Activated CD4-positive, alpha-beta memory T cell treated with anti-CD3 and anti-CD28 coated beads, Interleukin-2, amount 10 ng/mL, durations not matched to agents 7 days and 5 days (primary cell): ENCODE measurements at regions not wholly inside any gene's neighbourhood (a gene's known extent, or its start where the extent isn't known, plus 50 kb on each side); places are given as distances from the start of the nearest gene placed in this dataset.

Experiments used
- CTCF ChIA-PET: fragments of 350-600 bp; sonication (Branson Sonifier 250); formaldehyde crosslinking; loops from one replicate; lab custom pipeline; 2021; ENCODE audit warnings: antibody characterized with exemption, inconsistent platforms; lab: Charles Lee
- POLR2A ChIA-PET: fragments of 350-600 bp; sonication (Branson Sonifier 250); formaldehyde crosslinking; loops from one replicate; lab custom pipeline; 2021; ENCODE audit warnings: antibody characterized with exemption; lab: Charles Lee
- DNase-seq: peaks from one replicate; pipeline ENCODE4 v3.0.0-alpha.2; 2020
- H3K27ac Mint-ChIP-seq: one replicate; pipeline ENCODE4 v1.8.0; 2021; ENCODE audit warnings: mild to moderate bottlenecking, mixed read lengths
- H3K27me3 Mint-ChIP-seq: one replicate; pipeline ENCODE4 v1.8.0; 2021; ENCODE audit warnings: mixed read lengths
- H3K36me3 Mint-ChIP-seq: one replicate; pipeline ENCODE4 v1.8.0; 2021; ENCODE audit warnings: low read depth, mixed read lengths
- H3K4me1 Mint-ChIP-seq: one replicate; pipeline ENCODE4 v1.8.0; 2021; ENCODE audit warnings: mixed read lengths
- H3K4me3 Mint-ChIP-seq: one replicate; pipeline ENCODE4 v1.8.0; 2021; ENCODE audit warnings: mild to moderate bottlenecking, mixed read lengths
- H3K9me3 Mint-ChIP-seq: one replicate; pipeline ENCODE4 v1.8.0; 2021; ENCODE audit warnings: mixed read lengths

DNA sequence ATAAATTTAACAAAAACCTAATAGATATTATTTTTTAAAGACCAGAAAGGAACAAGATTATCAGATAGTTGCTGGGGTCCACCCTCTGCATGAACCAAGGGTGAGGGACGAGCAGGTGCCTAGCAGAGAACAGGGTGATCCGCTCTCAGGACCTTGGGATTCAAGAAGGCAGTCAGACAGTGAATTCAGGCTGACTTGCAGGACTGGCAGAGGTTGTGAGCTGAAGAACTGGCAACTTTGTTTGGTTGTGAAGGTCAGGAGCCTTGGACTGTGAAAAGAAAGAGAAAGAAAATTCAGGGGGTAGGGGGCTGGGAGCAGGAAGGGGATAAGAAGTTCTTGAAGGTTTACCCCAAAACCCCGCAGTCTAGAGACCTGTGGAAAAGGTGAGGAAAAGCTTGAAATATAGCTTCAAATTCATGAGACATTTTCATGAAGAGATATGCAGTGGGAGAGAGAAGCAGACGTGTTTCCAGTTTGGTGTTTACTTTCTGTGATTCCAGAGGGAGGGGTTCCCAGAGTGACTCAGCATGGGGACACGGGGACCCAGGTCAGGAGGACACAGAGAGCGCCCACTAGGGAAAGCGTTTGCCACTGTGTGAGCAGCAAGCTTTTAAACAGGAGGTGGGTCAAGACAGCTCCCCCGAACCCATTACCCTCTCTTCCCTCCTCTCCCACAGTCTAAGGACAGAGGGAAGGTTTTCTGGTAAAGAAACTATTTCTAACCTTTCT, 217.2 kb upstream of the UMPS start:
- H3K4me3 Mint-ChIP-seq, result no peak overlapping the region
- ChIA-PET CTCF (no interaction called here), POLR2A (no interaction called here)
- no peaks in the 10 kb centered on the region for H3K4me1 Mint-ChIP-seq
- H3K9me3 Mint-ChIP-seq, result no peaks in the 10 kb centered on the region
- H3K27ac Mint-ChIP-seq, result no peak overlapping the region
- H3K36me3 Mint-ChIP-seq, result no peaks in the 10 kb centered on the region
- H3K27me3 Mint-ChIP-seq, result peaks cover 37% of the 10 kb centered on the region
- no peak for DNase-seq

GRCh38 chr3:124513610-124513997, 216.6 kb upstream of the UMPS start:
- H3K27me3 Mint-ChIP-seq, result peaks cover 36% of the 10 kb centered on the region
- H3K36me3 Mint-ChIP-seq, result no peaks in the 10 kb centered on the region
- DNase-seq, result no peak
- H3K27ac Mint-ChIP-seq, result no peak overlapping the region
- ChIA-PET POLR2A (no interaction called here), CTCF (no interaction called here)
- H3K4me1 Mint-ChIP-seq, result no peaks in the 10 kb centered on the region
- no peaks in the 10 kb centered on the region for H3K9me3 Mint-ChIP-seq
- H3K4me3 Mint-ChIP-seq, result no peak overlapping the region

DNA sequence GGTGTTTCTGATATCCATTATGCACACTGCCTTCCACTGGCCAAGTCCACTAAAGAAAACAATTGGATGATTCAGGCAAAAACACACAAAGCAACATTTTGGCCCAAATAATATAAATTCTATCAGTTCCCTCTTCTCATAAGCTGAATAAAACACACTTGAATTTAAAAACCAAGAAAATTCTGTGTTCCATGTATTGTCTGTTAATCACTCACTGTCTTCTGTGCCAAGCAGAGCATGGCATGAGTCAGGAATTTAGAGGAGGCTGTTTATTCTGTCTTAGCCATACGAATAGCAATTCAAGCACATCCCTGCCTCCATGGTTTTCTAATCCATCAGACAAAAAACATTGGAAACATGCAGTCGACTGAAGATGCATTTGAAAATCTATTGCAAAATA, 215.6 kb upstream of the UMPS start:
- H3K27me3 Mint-ChIP-seq, result peaks cover 37% of the 10 kb centered on the region
- POLR2A ChIA-PET, result no interaction called here
- CTCF ChIA-PET, result no interaction called here
- no peaks in the 10 kb centered on the region for H3K36me3 Mint-ChIP-seq
- H3K4me1 Mint-ChIP-seq, result no peaks in the 10 kb centered on the region
- no peak for DNase-seq
- H3K9me3 Mint-ChIP-seq, result no peaks in the 10 kb centered on the region
- no peak overlapping the region for H3K4me3 Mint-ChIP-seq
- H3K27ac Mint-ChIP-seq, result no peak overlapping the region

- H3K9me3 Mint-ChIP-seq, result no peaks in the 10 kb centered on the region
- H3K4me3 Mint-ChIP-seq, result no peak overlapping the region
- no peaks in the 10 kb centered on the region for H3K36me3 Mint-ChIP-seq
- DNase-seq, result no peak
- H3K27ac Mint-ChIP-seq, result no peak overlapping the region
- no peaks in the 10 kb centered on the region for H3K4me1 Mint-ChIP-seq
- H3K27me3 Mint-ChIP-seq, result peaks cover 31% of the 10 kb centered on the region
- ChIA-PET CTCF (no interaction called here), POLR2A (no interaction called here)
Measured at GRCh38 chr3:124516333-124516732, 213.9 kb upstream of the UMPS start.

GRCh38 chr3:124517306-124517705, 212.9 kb upstream of the UMPS start:
- Mint-ChIP-seq H3K4me1 (no peaks in the 10 kb centered on the region), H3K9me3 (no peaks in the 10 kb centered on the region), H3K4me3 (no peak overlapping the region), H3K27ac (no peak overlapping the region), H3K27me3 (peaks cover 28% of the 10 kb centered on the region), H3K36me3 (no peaks in the 10 kb centered on the region)
- ChIA-PET POLR2A (no interaction called here), CTCF (no interaction called here)
- DNase-seq, result no peak

GRCh38 chr3:124518350-124518749, 211.9 kb upstream of the UMPS start:
- no peak overlapping the region for H3K4me3 Mint-ChIP-seq
- no peaks in the 10 kb centered on the region for H3K9me3 Mint-ChIP-seq
- CTCF ChIA-PET, result no interaction called here
- no peak for DNase-seq
- POLR2A ChIA-PET, result no interaction called here
- no peak overlapping the region for H3K27ac Mint-ChIP-seq
- no peaks in the 10 kb centered on the region for H3K4me1 Mint-ChIP-seq
- H3K27me3 Mint-ChIP-seq, result peaks cover 26% of the 10 kb centered on the region
- H3K36me3 Mint-ChIP-seq, result no peaks in the 10 kb centered on the region

DNA sequence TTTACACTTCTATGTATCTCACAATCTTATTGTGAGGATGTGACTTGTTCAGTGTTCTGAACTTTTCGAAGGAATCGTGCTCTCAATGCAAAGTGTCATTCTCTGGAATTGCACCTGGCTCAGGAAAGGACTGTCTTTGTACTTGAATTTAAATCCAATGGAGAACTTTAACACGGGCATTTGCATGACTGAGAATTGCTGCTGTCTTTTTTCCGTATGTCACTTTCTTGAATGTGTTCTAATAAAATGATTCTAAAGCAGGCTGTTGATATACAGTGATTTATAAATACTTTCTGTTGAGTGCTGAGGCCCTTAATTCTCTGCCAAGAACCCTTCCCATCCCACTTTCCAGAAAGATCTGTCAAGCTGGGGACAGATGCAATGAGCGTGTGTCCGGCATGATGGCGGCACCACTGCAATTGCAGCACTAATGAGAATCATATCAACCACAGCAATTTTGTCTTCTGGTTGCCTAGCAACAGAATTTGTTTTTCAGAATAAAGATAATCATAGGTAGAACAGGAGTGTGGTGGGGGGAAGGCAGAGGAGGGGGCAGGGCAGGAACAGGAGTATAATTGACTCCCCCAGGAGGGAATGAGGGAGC, 210.6 kb upstream of the UMPS start:
- H3K4me3 Mint-ChIP-seq, result no peak overlapping the region
- H3K27me3 Mint-ChIP-seq, result peaks cover 27% of the 10 kb centered on the region
- no peaks in the 10 kb centered on the region for H3K4me1 Mint-ChIP-seq
- no peak for DNase-seq
- ChIA-PET POLR2A (no interaction called here), CTCF (no interaction called here)
- H3K9me3 Mint-ChIP-seq, result no peaks in the 10 kb centered on the region
- H3K36me3 Mint-ChIP-seq, result no peaks in the 10 kb centered on the region
- H3K27ac Mint-ChIP-seq, result no peak overlapping the region

DNA sequence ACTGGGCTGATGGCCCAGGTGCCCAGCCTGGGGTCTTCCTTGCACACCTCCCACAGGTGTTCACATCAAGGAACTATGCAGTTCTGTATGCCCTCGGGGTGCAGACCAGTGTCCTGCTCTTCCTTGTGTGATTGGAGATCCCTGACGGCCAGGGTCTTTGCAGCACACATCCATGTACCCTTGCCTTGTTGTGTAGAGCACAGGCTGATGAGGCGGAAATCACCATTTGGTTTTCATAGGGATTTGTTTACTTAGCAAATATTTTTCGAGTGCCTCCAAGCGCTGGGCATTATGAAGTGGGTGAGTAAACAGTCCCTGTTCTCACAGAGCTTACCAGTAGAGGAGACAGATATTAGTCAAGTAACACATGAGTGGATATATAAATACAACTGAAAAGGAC, 209.3 kb upstream of the UMPS start:
- POLR2A ChIA-PET, result no interaction called here
- Mint-ChIP-seq H3K27me3 (peaks cover 26% of the 10 kb centered on the region), H3K4me3 (no peak overlapping the region), H3K27ac (no peak overlapping the region), H3K4me1 (no peaks in the 10 kb centered on the region), H3K9me3 (no peaks in the 10 kb centered on the region), H3K36me3 (no peaks in the 10 kb centered on the region)
- CTCF ChIA-PET, result no interaction called here
- DNase-seq, result no peak

- ChIA-PET CTCF (no interaction called here), POLR2A (no interaction called here)
- H3K27ac Mint-ChIP-seq, result no peak overlapping the region
- H3K4me1 Mint-ChIP-seq, result no peaks in the 10 kb centered on the region
- H3K36me3 Mint-ChIP-seq, result no peaks in the 10 kb centered on the region
- H3K4me3 Mint-ChIP-seq, result no peak overlapping the region
- peaks cover 24% of the 10 kb centered on the region for H3K27me3 Mint-ChIP-seq
- H3K9me3 Mint-ChIP-seq, result no peaks in the 10 kb centered on the region
- DNase-seq, result no peak
Measured at GRCh38 chr3:124522082-124522625, 208.1 kb upstream of the UMPS start.

GRCh38 chr3:124526601-124527000, 203.7 kb upstream of the UMPS start:
- no peak overlapping the region for H3K27ac Mint-ChIP-seq

GRCh38 chr3:124529826-124530571, 200.3 kb upstream of the UMPS start:
- DNase-seq, result no peak
- no peaks in the 10 kb centered on the region for H3K4me1 Mint-ChIP-seq
- H3K4me3 Mint-ChIP-seq, result no peak overlapping the region
- ChIA-PET POLR2A (no interaction called here), CTCF (no interaction called here)
- H3K27ac Mint-ChIP-seq, result no peak overlapping the region
- H3K27me3 Mint-ChIP-seq, result peaks cover 33% of the 10 kb centered on the region
- no peaks in the 10 kb centered on the region for H3K9me3 Mint-ChIP-seq
- H3K36me3 Mint-ChIP-seq, result no peaks in the 10 kb centered on the region

More at GRCh38 chr3:124526601-124527000, 203.7 kb upstream of the UMPS start:
- Mint-ChIP-seq H3K36me3 (no peaks in the 10 kb centered on the region), H3K4me1 (no peaks in the 10 kb centered on the region), H3K4me3 (no peak overlapping the region), H3K27me3 (peaks cover 27% of the 10 kb centered on the region), H3K9me3 (no peaks in the 10 kb centered on the region)
- no peak for DNase-seq
- CTCF ChIA-PET, result no interaction called here
- POLR2A ChIA-PET, result no interaction called here

DNA sequence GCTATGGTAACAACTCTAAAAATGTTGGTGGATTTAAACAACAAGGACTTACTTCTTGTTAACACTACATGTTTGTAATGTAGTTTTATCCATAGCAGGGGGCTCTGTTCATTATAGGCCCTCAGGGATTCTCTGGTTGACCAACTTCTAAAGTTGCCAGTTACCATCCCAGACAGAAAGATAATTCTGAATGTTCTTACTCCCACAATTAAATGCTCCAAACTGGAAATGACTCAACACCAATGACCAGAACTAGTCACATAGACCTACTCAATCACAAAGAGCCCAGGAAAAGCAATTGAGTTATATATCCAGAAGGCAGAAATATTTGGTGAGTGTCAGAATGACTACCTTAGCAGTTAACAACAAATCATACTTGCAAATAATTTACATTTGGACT, 199.3 kb upstream of the UMPS start:
- no peak for DNase-seq
- Mint-ChIP-seq H3K9me3 (no peaks in the 10 kb centered on the region), H3K4me3 (no peak overlapping the region), H3K27me3 (peaks cover 35% of the 10 kb centered on the region), H3K36me3 (no peaks in the 10 kb centered on the region), H3K27ac (no peak overlapping the region), H3K4me1 (no peaks in the 10 kb centered on the region)
- ChIA-PET CTCF (no interaction called here), POLR2A (no interaction called here)

DNA sequence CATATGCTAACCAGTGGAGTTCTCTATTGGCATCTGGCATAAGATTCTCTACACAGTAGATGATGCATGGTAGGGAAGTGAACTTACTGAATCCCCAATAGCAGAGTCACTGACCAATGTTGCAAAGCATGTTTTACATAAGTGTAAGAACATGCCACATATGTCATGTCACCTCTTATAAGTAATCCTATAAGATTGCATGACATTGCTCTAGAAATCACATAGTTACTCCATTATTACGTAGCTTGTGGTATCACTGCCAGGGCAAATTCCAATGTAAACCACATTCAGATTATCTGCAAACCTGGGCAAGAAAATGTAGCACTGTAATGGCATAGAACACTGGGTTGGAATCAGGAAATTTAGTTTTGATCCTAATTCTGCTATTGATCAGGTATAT, 198.2 kb upstream of the UMPS start:
- H3K4me3 Mint-ChIP-seq, result no peak overlapping the region
- POLR2A ChIA-PET, result no interaction called here
- no peak overlapping the region for H3K27ac Mint-ChIP-seq
- CTCF ChIA-PET, result no interaction called here
- H3K27me3 Mint-ChIP-seq, result peaks cover 37% of the 10 kb centered on the region
- H3K4me1 Mint-ChIP-seq, result no peaks in the 10 kb centered on the region
- no peaks in the 10 kb centered on the region for H3K36me3 Mint-ChIP-seq
- no peaks in the 10 kb centered on the region for H3K9me3 Mint-ChIP-seq
- DNase-seq, result no peak
